ENCODE measurements at regions not wholly inside any gene's neighbourhood (a gene's known extent, or its start where the extent isn't known, plus 50 kb on each side); places are given as distances from the start of the nearest gene placed in this dataset.
"Not testable (repeated sequence)": the region's sequence is repeated elsewhere in the genome, so short reads cannot be mapped to it uniquely, and the experiment has no call there.

GRCh38 chr3:22334996-22335395 is 584.0 kb upstream of the ZNF385D start:
- no peak for DNase-seq

GRCh38 chr3:22349215-22349851 is 598.3 kb upstream of the ZNF385D start:
- DNase-seq, result no peak

GRCh38 chr3:22351806-22352205 is 600.8 kb upstream of the ZNF385D start:
- DNase-seq, result no peak

- DNase-seq, result no peak
Measured at GRCh38 chr3:22353126-22353525, 602.1 kb upstream of the ZNF385D start.

GRCh38 chr3:22358334-22358733 is 607.3 kb upstream of the ZNF385D start:
- no peak for DNase-seq

GRCh38 chr3:22360164-22360563 is 609.2 kb upstream of the ZNF385D start:
- DNase-seq, result no peak

GRCh38 chr3:22360970-22361369 is 610.0 kb upstream of the ZNF385D start:
- no peak for DNase-seq

- no peak for DNase-seq
Measured at GRCh38 chr3:22361521-22361920, 610.5 kb upstream of the ZNF385D start.

GRCh38 chr3:22364851-22365250 is 613.8 kb upstream of the ZNF385D start:
- no peak for DNase-seq

- DNase-seq, result no peak
Measured at GRCh38 chr3:22366781-22367180, 615.8 kb upstream of the ZNF385D start.

- no peak for DNase-seq
Measured at GRCh38 chr3:22371036-22371435, 620.0 kb upstream of the ZNF385D start.

- no peak for DNase-seq
Measured at GRCh38 chr3:22371607-22372291, 620.7 kb upstream of the ZNF385D start.

- DNase-seq, result no peak
Measured at GRCh38 chr3:22372292-22373062, 621.5 kb upstream of the ZNF385D start.

- DNase-seq, result no peak
Measured at GRCh38 chr3:22373182-22373581, 622.2 kb upstream of the ZNF385D start.

GRCh38 chr3:22373827-22374226 is 622.8 kb upstream of the ZNF385D start:
- DNase-seq, result no peak

- no peak for DNase-seq
Measured at GRCh38 chr3:22377421-22377820, 626.4 kb upstream of the ZNF385D start.

GRCh38 chr3:22378869-22379268 is 627.9 kb upstream of the ZNF385D start:
- DNase-seq, result no peak

- no peak for DNase-seq
Measured at GRCh38 chr3:22380253-22380652, 629.2 kb upstream of the ZNF385D start.

GRCh38 chr3:22381564-22381963 is 630.6 kb upstream of the ZNF385D start:
- DNase-seq, result not testable (repeated sequence)

GRCh38 chr3:22383285-22383684 is 632.3 kb upstream of the ZNF385D start:
- no peak for DNase-seq

GRCh38 chr3:22386107-22386506 is 635.1 kb upstream of the ZNF385D start:
- DNase-seq, result no peak

GRCh38 chr3:22392286-22392685 is 641.3 kb upstream of the ZNF385D start:
- no peak for DNase-seq

GRCh38 chr3:22392859-22393258 is 641.8 kb upstream of the ZNF385D start:
- no peak for DNase-seq

GRCh38 chr3:22399566-22399965 is 648.6 kb upstream of the ZNF385D start:
- no peak for DNase-seq
